ENCODE measurements at regions not wholly inside any gene's neighbourhood (a gene's known extent, or its start where the extent isn't known, plus 50 kb on each side); places are given as distances from the start of the nearest gene placed in this dataset.
"Not testable (repeated sequence)": the region's sequence is repeated elsewhere in the genome, so short reads cannot be mapped to it uniquely, and the experiment has no call there.

- DNase-seq = no peak
Observed at GRCh38 chr6:112464901-112465665, 118.0 kb downstream of the RFPL4B start.

DNA sequence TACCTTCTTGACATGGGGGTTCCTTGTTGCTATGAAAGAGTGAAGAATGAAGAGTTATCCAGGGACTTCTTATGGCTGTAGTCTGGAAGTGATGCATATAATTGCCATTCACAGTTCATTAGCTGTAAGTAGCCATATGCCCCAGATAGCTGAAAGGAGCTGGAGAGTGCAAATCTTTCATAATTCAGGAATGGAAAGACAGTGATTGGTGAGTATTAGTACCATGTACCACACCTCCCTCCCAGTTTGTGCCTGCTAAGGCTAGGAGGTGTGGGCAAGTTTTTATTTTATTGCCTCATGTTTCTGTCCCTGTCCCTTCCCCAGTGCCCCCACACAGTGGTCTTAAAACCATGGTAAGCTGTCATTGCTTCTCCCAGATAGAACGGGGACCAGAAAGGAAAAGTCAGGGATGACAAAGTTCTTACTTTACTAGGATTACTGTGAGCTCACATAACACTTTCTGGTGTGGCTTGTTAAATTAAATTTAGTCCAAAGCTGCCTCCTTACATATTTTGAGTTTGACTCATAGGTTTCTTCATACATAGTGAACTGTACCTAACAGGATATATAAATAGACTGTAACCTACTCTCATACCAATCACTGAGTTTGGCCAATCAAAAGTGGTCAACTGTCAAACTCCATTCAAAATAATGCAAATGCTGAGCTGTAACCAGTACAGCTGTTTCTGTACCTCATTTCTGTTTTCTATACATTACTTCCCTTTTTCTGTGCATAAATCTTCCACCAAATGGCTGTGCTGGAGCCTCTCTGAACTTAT lies 119.4 kb downstream of the RFPL4B start:
- no peak for DNase-seq

GRCh38 chr6:112468359-112468758 lies 121.2 kb downstream of the RFPL4B start:
- DNase-seq = no peak

GRCh38 chr6:112469306-112469705 lies 122.2 kb downstream of the RFPL4B start:
- DNase-seq = no peak

DNA sequence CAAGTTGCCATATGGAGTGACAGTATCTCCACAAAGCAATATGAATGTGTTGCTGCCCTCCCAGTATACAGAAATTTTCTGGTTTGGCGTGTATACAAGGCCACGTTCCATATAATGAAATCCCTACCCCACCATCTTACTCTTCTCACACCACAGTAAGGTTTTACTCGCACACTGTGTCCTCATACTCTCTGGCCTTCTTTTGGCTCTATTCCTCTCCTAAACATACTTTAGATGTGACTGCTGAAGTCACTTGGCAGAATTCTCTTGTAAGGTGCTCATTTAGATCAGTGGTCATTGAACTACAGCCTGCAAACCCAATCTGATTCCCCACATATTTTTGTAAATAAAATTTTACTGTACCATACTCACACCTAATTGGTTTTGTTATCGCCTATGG lies 123.2 kb downstream of the RFPL4B start:
- DNase-seq = no peak

GRCh38 chr6:112470950-112471349 lies 123.8 kb downstream of the RFPL4B start:
- no peak for DNase-seq

DNA sequence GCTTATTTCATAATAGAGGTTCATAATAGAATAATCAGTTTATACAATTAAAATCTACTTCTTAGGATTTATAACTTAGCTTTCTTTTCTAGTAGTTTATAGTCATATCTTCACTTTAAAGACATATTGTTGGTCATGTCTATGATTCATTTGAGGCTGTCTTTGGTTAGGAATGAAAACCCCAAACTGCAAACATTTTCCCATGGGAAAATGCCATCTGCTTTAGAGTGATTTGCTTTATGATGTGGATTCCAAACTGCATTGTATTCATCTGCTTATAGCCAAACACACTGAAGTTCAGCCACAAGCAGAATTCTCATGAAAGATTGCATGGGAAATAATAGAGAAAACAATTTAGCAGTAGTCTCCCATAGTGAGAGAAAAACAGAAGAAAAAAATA lies 128.0 kb downstream of the RFPL4B start:
- no peak for DNase-seq

DNA sequence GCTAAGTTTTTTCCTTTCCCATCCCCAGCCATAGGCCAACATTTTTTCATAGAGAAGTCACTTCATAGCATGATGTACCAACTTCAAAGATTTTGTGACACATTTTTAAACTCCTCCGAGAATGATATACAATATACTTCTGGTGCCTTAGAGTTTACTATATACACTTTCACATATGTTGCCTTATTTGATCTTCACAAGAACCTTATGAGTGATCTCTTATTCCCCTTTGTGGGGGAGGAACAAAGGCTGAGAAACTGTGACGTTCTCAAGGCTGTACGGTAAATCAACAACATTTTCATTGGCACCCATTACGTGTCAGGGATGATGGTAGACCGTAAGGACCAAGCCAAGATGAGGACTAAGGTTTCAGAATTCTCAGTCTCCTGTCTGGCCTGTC lies 130.0 kb downstream of the RFPL4B start:
- DNase-seq = no peak

DNA sequence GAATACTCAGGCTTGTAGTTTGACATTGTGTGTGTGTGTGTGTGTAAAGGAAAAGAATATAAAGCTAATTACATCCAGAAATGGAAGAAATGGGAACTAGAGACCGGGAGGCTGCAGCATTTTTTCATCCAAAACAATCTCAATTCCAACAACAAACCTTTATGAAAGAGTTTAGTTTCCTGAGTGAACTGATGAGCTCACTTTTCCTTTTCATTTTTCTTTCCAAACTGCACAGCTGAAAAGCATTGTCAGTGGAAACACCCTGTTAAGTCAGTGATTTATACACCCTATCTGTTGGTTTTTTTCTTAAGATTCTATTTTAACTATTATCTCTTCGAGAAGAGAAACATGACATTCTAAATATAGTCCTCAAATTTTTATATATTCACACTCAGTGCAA lies 130.9 kb downstream of the RFPL4B start:
- no peak for DNase-seq

DNA sequence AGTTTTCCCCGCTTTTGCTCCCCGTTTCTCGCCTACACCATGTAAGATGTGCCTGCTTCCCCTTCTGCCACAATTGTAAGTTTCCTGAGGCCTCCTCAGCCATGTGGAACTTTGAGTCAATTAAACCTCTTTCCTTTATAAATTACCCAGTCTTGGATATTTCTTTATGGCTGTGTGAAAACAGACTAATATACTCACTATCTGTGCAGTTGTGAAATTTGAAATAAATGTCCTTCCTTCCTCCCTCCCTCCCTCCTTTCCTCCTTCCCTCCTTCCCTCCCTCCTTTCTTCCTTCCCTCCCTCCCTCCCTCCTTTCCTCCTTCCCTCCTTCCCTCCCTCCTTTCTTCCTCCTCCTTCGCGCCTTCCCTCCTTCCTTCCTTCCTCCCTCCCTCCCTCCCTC lies 132.8 kb downstream of the RFPL4B start:
- not testable (repeated sequence) for DNase-seq

GRCh38 chr6:112480553-112480952 lies 133.4 kb downstream of the RFPL4B start:
- no peak for DNase-seq

DNA sequence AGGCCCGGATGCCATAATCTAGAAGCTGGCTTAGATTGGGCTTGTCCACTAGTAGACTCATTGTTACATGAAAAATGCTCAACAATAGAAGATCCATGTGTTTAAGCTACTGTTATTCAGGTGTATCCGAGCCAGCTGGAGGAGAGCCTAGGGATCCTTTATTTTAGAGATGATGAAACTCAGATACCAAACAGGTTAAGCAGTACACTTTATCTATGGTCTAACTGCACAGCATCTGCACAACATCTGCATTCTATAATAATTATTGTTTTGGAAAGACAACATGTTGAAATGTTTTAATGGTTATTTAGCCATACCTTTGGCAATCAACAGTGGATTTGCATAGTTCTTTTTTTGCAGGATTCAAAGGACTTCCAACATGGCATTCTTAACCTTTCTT lies 134.1 kb downstream of the RFPL4B start:
- no peak for DNase-seq

- DNase-seq = no peak
Observed at GRCh38 chr6:112482373-112482772, 135.2 kb downstream of the RFPL4B start.

DNA sequence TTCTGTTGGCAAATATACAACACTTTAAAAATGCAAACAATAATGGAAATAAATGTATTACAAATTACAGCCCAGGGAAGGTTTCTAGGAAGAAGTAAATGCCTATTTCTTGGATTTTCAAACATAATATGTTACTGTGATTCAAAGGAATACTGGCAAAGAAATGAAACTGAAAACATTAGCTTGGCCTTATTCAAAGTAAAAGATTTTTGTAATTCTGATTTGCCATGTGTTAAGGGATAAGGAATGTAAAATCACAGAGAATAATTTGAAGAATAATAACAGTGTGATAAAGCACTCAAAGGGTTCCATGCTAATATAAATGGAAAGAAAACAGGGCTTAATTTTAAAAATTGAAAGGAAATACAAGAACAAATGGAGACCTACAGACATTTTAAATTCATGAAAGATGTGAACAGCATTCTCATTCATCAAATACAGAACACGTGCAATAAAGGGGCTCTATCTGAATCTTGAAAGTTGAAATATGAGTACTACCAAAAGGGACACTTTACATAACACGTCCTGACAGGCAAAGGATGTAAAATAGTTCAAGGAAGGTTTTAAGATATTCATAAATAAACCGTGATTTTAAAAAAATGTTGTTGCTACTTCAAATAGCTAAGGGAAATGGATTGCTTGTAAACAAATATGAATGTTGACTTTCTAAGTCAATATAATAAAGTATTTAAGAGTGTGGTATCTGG lies 138.1 kb downstream of the RFPL4B start:
- no peak for DNase-seq

DNA sequence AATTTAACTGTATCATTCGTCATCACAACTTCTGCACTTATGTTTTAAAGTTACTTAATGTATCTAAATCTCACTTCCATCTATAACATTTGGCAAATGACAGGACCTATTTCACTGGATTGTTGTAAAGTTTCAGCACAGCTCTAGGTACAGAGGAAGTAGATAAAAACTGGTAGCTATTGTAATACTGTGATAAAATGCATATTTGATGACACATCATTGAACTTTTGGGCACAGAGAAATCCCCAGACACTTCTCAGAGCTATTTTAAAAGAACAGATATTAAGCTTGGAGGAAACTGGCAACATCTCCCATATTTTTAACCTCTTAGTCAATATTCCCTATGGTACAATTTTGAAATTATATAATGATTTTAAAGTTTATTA lies 138.7 kb downstream of the RFPL4B start:
- no peak for DNase-seq

- no peak for DNase-seq
Observed at GRCh38 chr6:112486454-112486853, 139.3 kb downstream of the RFPL4B start.

GRCh38 chr6:112488238-112488637 lies 141.1 kb downstream of the RFPL4B start:
- DNase-seq = no peak

GRCh38 chr6:112501705-112502104 lies 154.6 kb downstream of the RFPL4B start:
- no peak for DNase-seq

GRCh38 chr6:112502351-112503090 lies 155.4 kb downstream of the RFPL4B start:
- DNase-seq = no peak

DNA sequence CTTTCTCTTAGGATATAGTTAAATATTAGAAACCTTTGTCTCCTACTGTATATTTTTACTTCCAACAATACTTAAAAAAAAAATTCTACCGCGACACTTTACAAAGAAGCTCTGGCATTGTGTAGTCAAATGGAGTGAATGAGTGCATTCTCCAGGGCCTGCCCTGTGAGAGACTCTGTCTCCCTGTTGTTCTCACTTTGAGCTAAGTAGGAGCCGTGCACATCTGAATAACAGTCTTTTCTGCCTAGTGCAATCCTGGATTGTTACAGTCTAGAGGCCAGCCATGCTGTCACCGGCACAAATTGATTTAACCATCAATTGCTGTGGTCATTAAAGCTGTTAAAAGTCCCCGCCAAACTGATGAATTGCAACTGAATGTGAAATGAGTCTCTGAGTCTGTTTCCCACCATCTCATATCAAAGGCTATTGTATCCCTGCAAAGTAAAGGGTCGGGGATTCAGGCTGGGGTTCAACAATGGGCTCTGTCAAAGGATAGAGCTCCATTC lies 156.0 kb downstream of the RFPL4B start:
- no peak for DNase-seq

DNA sequence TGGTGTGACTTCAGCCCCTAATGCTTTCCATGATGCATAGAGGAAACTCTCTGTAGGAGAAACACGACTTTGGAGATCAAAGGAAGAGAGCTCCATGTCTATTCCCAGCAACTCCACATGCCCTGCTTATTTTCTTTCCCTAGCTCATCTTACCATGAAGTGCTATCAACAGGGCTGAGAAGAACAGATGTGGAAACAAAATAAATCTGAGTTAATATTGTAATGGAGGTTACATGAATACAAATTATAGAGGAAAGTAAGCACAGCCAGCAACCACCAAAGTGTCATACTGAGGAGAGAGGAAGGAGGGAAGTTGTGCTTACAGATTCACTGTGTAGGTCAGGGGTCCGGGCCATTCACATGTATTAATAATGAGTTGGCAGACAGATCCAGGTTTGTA lies 157.5 kb downstream of the RFPL4B start:
- DNase-seq = no peak

DNA sequence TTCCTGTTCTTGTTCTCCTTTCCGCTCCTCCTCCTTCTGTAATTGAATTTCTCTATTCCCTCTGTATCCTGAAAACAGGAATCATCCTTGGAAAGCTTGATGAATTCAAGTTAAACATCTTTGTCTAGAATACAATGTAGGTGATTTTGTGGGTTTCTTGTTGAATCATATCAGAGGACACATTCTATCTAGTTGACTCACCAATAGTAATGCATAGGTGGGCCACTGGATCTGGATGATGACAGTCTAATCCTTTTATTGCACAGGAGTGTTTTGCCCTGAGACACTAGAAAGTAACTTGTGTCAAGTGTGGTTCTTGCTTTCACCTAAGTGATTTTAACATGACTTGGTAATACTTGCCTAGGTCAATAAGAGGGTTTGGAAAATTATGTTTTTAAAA lies 164.3 kb downstream of the RFPL4B start:
- DNase-seq = no peak

- no peak for DNase-seq
Observed at GRCh38 chr6:112513175-112513574, 166.0 kb downstream of the RFPL4B start.

Measured in NK-92 treated with Interleukin-12 subunit alpha and Interleukin-12 subunit beta, amount 100 ng/mL, for 24 hours (cell line).